ENCODE measurements at regions not wholly inside any gene's neighbourhood (a gene's known extent, or its start where the extent isn't known, plus 50 kb on each side); places are given as distances from the start of the nearest gene placed in this dataset.

DNA sequence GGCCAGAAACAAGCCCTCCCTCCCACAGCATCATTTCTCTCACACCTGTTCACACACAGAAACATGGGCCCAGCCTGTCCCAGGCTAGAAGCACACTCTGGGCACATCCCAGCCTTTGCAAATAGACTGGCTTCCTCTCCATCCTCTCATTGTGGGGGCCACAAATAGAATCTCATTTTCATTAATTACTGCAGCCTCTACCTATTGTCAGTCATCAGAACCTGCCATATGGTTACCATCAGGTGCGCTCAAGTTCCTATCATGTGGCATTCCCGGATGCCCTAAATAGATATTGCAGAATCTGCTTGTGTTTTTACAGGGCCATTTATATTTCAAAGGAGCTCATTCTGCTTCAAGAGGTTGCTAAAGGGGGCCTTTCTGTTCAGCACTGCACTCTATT is 460.7 kb downstream of the BCL11A start:
- H3K79me2 ChIP-seq (ENCODE audit: low read length), result no peaks in the 10 kb centered on the region
- TF ChIP-seq EZH2 (optimal IDR thresholded peaks at IDR 0.05; ENCODE audit: low read depth, low read length) (no peak), EZH2phosphoT487 (IDR thresholded peaks at IDR 0.05; ENCODE audit: low read length) (no peak), CTCF (IDR thresholded peaks at IDR 0.05; ENCODE audit: low read length) (no peak)

GRCh38 chr2:60091894-60092293 is 461.6 kb downstream of the BCL11A start:
- Histone ChIP-seq H2AFZ (ENCODE audit: low read length) (no peak overlapping the region), H3K79me2 (ENCODE audit: low read length) (no peaks in the 10 kb centered on the region), H3K9ac (ENCODE audit: low read length) (no peak overlapping the region), H3K4me2 (ENCODE audit: low read depth, low read length) (no peak overlapping the region), H3K9me3 (replicated peaks; ENCODE audit: insufficient read depth, low read length) (no peaks in the 10 kb centered on the region), H3K27ac (ENCODE audit: low read length) (no peak overlapping the region), H3K27me3 (replicated peaks; ENCODE audit: insufficient read depth, low read length) (no peaks in the 10 kb centered on the region), H3K4me3 (ENCODE audit: low read length) (no peak overlapping the region), H4K20me1 (ENCODE audit: insufficient read depth, low read length) (no peaks in the 10 kb centered on the region), H3K9me2 (replicated peaks; ENCODE audit: insufficient read depth, low read length) (no peaks in the 10 kb centered on the region), H3K4me1 (ENCODE audit: low read length) (peaks cover 22% of the 10 kb centered on the region), H3K36me3 (replicated peaks; ENCODE audit: insufficient read depth, low read length) (no peaks in the 10 kb centered on the region), H3F3A (ENCODE audit: insufficient read depth, low read length) (peaks cover 10% of the 10 kb centered on the region; the same call in 1 of the 2 replicates)
- no peak for DNase-seq
- TF ChIP-seq CTCF (IDR thresholded peaks at IDR 0.05; ENCODE audit: low read length), result no peak
- TF ChIP-seq EZH2 (optimal IDR thresholded peaks at IDR 0.05; ENCODE audit: low read depth, low read length), result no peak
- TF ChIP-seq EZH2phosphoT487 (IDR thresholded peaks at IDR 0.05; ENCODE audit: low read length), result no peak

More for the DNA sequence above, 460.7 kb downstream of the BCL11A start:
- Histone ChIP-seq H3K27ac (ENCODE audit: low read length) (no peak overlapping the region), H3K9me2 (replicated peaks; ENCODE audit: insufficient read depth, low read length) (no peaks in the 10 kb centered on the region), H3K4me3 (ENCODE audit: low read length) (no peak overlapping the region), H3K9me3 (replicated peaks; ENCODE audit: insufficient read depth, low read length) (no peaks in the 10 kb centered on the region), H3K4me1 (ENCODE audit: low read length) (peaks cover 22% of the 10 kb centered on the region), H2AFZ (ENCODE audit: low read length) (no peak overlapping the region), H3K4me2 (ENCODE audit: low read depth, low read length) (no peak overlapping the region), H3K9ac (ENCODE audit: low read length) (no peak overlapping the region), H3K36me3 (replicated peaks; ENCODE audit: insufficient read depth, low read length) (no peaks in the 10 kb centered on the region), H3F3A (ENCODE audit: insufficient read depth, low read length) (peaks cover 10% of the 10 kb centered on the region; the same call in 1 of the 2 replicates), H3K27me3 (replicated peaks; ENCODE audit: insufficient read depth, low read length) (no peaks in the 10 kb centered on the region), H4K20me1 (ENCODE audit: insufficient read depth, low read length) (no peaks in the 10 kb centered on the region)
- no peak for DNase-seq

GRCh38 chr2:60091266-60091665 is 462.2 kb downstream of the BCL11A start:
- Histone ChIP-seq H3K9me2 (replicated peaks; ENCODE audit: insufficient read depth, low read length) (no peaks in the 10 kb centered on the region), H3K9me3 (replicated peaks; ENCODE audit: insufficient read depth, low read length) (no peaks in the 10 kb centered on the region), H3K36me3 (replicated peaks; ENCODE audit: insufficient read depth, low read length) (no peaks in the 10 kb centered on the region), H3K79me2 (ENCODE audit: low read length) (no peaks in the 10 kb centered on the region), H4K20me1 (ENCODE audit: insufficient read depth, low read length) (no peaks in the 10 kb centered on the region), H3K9ac (ENCODE audit: low read length) (no peak overlapping the region), H2AFZ (ENCODE audit: low read length) (no peak overlapping the region), H3K4me3 (ENCODE audit: low read length) (no peak overlapping the region), H3K4me2 (ENCODE audit: low read depth, low read length) (no peak overlapping the region), H3K4me1 (ENCODE audit: low read length) (peaks cover 22% of the 10 kb centered on the region), H3K27ac (ENCODE audit: low read length) (no peak overlapping the region), H3F3A (ENCODE audit: insufficient read depth, low read length) (peaks cover 10% of the 10 kb centered on the region; the same call in 1 of the 2 replicates), H3K27me3 (replicated peaks; ENCODE audit: insufficient read depth, low read length) (no peaks in the 10 kb centered on the region)
- TF ChIP-seq EZH2phosphoT487 (IDR thresholded peaks at IDR 0.05; ENCODE audit: low read length), result no peak
- TF ChIP-seq CTCF (IDR thresholded peaks at IDR 0.05; ENCODE audit: low read length), result no peak
- TF ChIP-seq EZH2 (optimal IDR thresholded peaks at IDR 0.05; ENCODE audit: low read depth, low read length), result no peak
- no peak for DNase-seq

Data from MM.1S (cell line).